Loucy (cell line): ENCODE measurements at regions not wholly inside any gene's neighbourhood (a gene's known extent, or its start where the extent isn't known, plus 50 kb on each side); places are given as distances from the start of the nearest gene placed in this dataset.

Experiments
- CTCF ChIP-seq: fragments of 200-600 bp; sonication (generic); conservative IDR thresholded peaks from 2 replicates; pipeline ENCODE4 v1.5.1; 2014; ENCODE audit warnings: mild to moderate bottlenecking, antibody characterized with exemption, low read length
- EZH2phosphoT487 ChIP-seq: fragments of 200-600 bp; IDR thresholded peaks from 2 replicates; pipeline ENCODE4 v1.6.1; 2018; ENCODE audit warnings: antibody characterized with exemption, mild to moderate bottlenecking, moderate library complexity, borderline replicate concordance

GRCh38 chr6:139757784-139758183, 383.3 kb upstream of the CITED2 start:
- TF ChIP-seq CTCF (no peak), EZH2phosphoT487 (no peak)
